Right atrium auricular region (tissue), 2 donors: ENCODE measurements at regions not wholly inside any gene's neighbourhood (a gene's known extent, or its start where the extent isn't known, plus 50 kb on each side); places are given as distances from the start of the nearest gene placed in this dataset.
"Not testable (repeated sequence)": the region's sequence is repeated elsewhere in the genome, so short reads cannot be mapped to it uniquely, and the experiment has no call there.

Source experiments
- DNase-seq: peaks from one replicate; pipeline ENCODE4 v3.0.0-alpha.2; 2019; ENCODE audit warnings: low spot score
- H3K27ac ChIP-seq, 2 donors: fragments of 200-600 bp; sonication (generic); 1 replicate in 1 of 2; 2 replicates in 1 of 2; pipeline ENCODE4 v1.5.1; 2016 to 2019
- H3K27me3 ChIP-seq, 2 donors: fragments of 200-600 bp; sonication (generic); one replicate each; pipeline versions ENCODE4 v1.5.1 to v1.6.0; 2017 to 2019
- H3K36me3 ChIP-seq: fragments of 200-600 bp; sonication (generic); one replicate; pipeline ENCODE4 v1.5.1; 2016
- H3K4me1 ChIP-seq, 2 donors: fragments of 200-600 bp; sonication (generic); one replicate each; pipeline versions ENCODE4 v1.5.1 to v1.6.0; 2017 to 2019
- H3K4me3 ChIP-seq, 2 donors: fragments of 200-600 bp; sonication (generic); 1 replicate in 1 of 2; 2 replicates in 1 of 2; pipeline ENCODE4 v1.5.1; 2017 to 2019; ENCODE audit warnings: mild to moderate bottlenecking in 1 of 2, moderate library complexity in 1 of 2
- H3K9me3 ChIP-seq, 2 donors: fragments of 200-600 bp; sonication (generic); one replicate each; pipeline ENCODE4 v1.5.1; 2019
- TF ChIP-seq, protein P1 (sequence below), 2 donors: fragments of 200-600 bp; sonication (generic); IDR thresholded peaks; one replicate each; pipeline ENCODE4 v1.5.1; 2019; ENCODE audit warnings: antibody characterized with exemption in 2 of 2

DNA sequence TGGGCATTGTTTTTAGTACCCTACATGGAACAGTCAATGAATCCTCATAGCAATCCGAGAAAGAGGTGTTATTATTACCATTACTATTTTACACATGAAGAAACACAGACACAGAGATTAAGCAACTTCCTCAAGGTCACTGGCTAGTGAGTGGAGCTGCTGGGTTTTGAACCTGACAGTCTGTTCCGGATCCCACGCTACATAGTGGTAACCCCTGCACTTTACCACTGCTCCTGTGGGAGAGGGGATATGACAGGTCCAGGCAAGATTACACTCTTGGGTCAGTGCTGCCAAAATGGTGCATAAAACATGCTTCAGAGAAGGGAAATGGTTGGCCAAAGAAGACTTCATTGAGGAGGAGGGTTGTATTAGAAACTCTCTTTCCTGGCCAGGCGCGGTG, 185.7 kb downstream of the XPNPEP1 start:
- H3K4me3 ChIP-seq = no peak overlapping the region
- no peak overlapping the region for H3K27ac ChIP-seq
- H3K36me3 ChIP-seq = no peaks in the 10 kb centered on the region
- no peaks in the 10 kb centered on the region for H3K27me3 ChIP-seq
- TF ChIP-seq, protein P1, sequence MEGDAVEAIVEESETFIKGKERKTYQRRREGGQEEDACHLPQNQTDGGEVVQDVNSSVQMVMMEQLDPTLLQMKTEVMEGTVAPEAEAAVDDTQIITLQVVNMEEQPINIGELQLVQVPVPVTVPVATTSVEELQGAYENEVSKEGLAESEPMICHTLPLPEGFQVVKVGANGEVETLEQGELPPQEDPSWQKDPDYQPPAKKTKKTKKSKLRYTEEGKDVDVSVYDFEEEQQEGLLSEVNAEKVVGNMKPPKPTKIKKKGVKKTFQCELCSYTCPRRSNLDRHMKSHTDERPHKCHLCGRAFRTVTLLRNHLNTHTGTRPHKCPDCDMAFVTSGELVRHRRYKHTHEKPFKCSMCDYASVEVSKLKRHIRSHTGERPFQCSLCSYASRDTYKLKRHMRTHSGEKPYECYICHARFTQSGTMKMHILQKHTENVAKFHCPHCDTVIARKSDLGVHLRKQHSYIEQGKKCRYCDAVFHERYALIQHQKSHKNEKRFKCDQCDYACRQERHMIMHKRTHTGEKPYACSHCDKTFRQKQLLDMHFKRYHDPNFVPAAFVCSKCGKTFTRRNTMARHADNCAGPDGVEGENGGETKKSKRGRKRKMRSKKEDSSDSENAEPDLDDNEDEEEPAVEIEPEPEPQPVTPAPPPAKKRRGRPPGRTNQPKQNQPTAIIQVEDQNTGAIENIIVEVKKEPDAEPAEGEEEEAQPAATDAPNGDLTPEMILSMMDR (IDR thresholded peaks at IDR 0.05) = no peak
- DNase-seq = no peak
- H3K9me3 ChIP-seq = no peaks in the 10 kb centered on the region
- no peaks in the 10 kb centered on the region for H3K4me1 ChIP-seq

DNA sequence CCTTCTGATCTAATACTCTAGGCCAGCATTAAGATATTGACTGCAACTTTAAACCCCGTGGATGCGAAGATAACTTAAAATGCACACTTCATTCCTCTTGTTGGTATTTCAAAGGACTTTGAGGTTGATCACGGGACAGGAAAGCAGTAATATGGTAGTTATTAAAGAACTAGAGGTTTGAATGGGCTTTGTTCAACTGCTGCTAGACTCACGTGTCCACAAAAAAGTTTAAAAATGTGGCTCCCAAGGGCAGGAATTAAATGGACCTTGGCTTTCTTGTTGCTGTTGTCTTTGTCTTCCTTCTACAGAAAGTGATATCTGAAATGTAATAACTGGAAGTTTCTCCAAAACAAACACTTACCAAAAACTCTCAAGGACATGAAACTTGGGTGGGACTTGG, 186.3 kb downstream of the XPNPEP1 start:
- H3K27ac ChIP-seq = no peak overlapping the region
- H3K27me3 ChIP-seq = no peaks in the 10 kb centered on the region
- no peaks in the 10 kb centered on the region for H3K4me1 ChIP-seq
- TF ChIP-seq, protein P1 (IDR thresholded peaks at IDR 0.05) = no peak
- H3K36me3 ChIP-seq = no peaks in the 10 kb centered on the region
- H3K9me3 ChIP-seq = no peaks in the 10 kb centered on the region
- no peak overlapping the region for H3K4me3 ChIP-seq
- DNase-seq = no peak

DNA sequence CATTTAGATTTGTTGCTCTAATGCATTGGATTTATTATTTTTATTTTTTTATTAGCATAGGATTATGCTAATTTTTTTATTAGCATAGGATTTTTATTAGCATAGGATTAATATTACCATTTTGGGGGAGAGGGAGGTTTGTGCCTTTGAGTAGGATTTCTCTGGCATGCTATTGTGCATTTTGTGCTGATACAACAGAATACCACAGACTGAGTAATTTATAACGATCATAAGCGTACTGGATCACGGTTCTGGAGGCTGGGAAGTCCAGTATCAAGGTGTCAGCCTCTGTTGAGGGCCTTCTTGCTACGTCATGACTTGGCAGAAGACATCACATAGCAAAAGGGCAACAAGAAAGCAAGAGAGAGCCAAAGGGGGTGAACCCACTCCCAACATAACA, 187.5 kb downstream of the XPNPEP1 start:
- no peaks in the 10 kb centered on the region for H3K9me3 ChIP-seq

DNA sequence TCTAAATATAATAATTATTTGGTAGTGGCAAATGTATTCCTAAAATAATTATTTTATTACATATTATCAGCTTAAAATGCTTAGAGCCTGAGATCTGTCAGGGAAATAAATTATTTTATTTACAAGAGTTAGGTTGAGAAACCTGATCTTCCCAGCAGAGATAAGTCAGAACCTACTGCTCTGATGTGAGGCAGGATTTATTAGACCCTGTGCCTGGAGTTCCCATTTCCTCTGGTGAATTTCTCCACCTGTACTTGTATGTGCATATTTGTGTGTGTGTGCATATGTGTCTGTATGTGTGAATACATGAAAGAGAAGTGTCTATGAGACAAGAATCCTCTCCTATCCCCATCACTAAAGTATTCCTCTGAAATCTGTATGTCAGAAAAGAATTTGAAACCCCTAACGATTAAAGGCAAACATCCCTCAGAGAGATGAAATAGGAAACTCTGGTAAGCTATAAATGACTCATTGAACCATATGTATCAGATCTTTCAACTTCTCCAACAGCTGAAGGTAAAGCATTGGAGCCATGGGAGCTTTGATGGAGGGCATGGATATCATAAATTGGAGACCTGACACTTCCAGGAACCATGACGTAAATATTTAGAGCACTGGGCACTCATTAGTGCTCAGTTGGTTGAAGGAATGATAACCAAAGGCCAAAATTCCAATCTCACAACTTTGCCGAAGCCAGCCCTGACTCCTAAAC, 190.9 kb downstream of the XPNPEP1 start:
- Histone ChIP-seq H3K9me3 (no peaks in the 10 kb centered on the region), H3K27ac (no peak overlapping the region), H3K27me3 (no peaks in the 10 kb centered on the region), H3K4me3 (no peak overlapping the region), H3K4me1 (no peaks in the 10 kb centered on the region), H3K36me3 (no peaks in the 10 kb centered on the region)
- DNase-seq = no peak
- TF ChIP-seq, protein P1 (IDR thresholded peaks at IDR 0.05) = no peak

More for the DNA sequence above, 187.5 kb downstream of the XPNPEP1 start:
- Histone ChIP-seq H3K27me3 (no peaks in the 10 kb centered on the region), H3K4me3 (no peak overlapping the region), H3K27ac (no peak overlapping the region), H3K36me3 (no peaks in the 10 kb centered on the region), H3K4me1 (no peaks in the 10 kb centered on the region)
- DNase-seq = no peak
- TF ChIP-seq, protein P1 (IDR thresholded peaks at IDR 0.05) = no peak

DNA sequence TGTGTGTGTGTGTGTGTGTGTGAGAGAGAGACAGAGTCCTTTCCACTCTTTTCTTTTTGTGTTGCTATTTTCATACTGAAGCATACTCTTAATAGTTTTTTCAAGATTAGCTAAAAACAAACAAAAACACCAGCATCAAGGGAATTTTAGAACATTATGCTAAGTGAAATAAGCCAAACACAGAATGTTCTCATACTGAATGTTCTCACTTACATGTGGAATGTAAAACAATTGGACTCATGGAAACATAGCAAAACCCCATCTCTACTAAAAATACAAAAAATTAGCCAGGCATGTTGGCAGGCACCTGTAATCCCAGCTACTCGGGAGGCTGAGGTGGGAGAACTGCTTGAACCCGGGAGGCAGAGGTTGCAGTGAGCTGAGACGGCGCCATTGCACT, 193.4 kb downstream of the XPNPEP1 start:
- not testable (repeated sequence) for H3K4me1 ChIP-seq, DNase-seq, H3K36me3 ChIP-seq, H3K9me3 ChIP-seq, H3K27me3 ChIP-seq, H3K27ac ChIP-seq, H3K4me3 ChIP-seq

DNA sequence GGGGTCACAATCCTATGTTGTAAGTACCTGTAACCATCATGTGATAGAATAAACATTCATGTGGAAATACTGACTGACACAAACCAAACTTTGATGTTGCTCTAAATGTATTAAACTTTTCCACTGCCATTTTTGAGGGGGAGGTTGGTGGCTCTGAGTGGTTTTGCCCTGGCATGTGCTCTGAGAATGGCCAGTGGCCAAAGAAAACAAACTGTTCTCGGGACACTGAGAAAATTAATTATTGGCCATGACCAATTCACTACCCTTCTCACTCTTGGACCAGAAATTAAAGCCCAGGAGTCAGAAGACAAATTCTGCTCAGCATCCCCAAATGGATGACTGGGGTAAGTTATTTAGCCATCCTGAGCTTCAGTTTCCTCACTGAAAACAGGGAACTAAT, 195.9 kb downstream of the XPNPEP1 start:
- no peaks in the 10 kb centered on the region for H3K27me3 ChIP-seq
- DNase-seq = no peak
- TF ChIP-seq, protein P1 (IDR thresholded peaks at IDR 0.05) = no peak
- no peaks in the 10 kb centered on the region for H3K9me3 ChIP-seq
- no peak overlapping the region for H3K27ac ChIP-seq
- no peaks in the 10 kb centered on the region for H3K36me3 ChIP-seq
- no peak overlapping the region for H3K4me3 ChIP-seq
- no peaks in the 10 kb centered on the region for H3K4me1 ChIP-seq
